ENCODE measurements at regions not wholly inside any gene's neighbourhood (a gene's known extent, or its start where the extent isn't known, plus 50 kb on each side); places are given as distances from the start of the nearest gene placed in this dataset.

DNA sequence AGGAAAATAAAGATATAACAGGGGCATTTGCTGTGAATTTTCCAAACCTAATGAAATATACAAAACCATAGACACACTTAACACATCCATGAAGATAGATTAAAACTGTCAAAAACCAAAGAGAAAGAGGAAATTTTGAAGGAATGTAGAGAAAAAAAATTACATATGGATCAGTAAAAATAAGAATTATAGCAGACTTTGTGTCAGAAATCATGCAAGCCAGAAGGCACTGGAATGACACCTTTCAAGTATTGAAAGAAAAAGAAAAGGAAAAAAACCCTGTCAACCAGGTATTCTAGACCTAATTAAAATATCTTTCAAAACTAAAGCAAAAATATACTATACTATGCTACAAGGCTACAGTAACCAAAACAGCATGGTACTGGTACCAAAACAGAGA is 125.8 kb upstream of the PALMD start:
- TF ChIP-seq, protein P1, sequence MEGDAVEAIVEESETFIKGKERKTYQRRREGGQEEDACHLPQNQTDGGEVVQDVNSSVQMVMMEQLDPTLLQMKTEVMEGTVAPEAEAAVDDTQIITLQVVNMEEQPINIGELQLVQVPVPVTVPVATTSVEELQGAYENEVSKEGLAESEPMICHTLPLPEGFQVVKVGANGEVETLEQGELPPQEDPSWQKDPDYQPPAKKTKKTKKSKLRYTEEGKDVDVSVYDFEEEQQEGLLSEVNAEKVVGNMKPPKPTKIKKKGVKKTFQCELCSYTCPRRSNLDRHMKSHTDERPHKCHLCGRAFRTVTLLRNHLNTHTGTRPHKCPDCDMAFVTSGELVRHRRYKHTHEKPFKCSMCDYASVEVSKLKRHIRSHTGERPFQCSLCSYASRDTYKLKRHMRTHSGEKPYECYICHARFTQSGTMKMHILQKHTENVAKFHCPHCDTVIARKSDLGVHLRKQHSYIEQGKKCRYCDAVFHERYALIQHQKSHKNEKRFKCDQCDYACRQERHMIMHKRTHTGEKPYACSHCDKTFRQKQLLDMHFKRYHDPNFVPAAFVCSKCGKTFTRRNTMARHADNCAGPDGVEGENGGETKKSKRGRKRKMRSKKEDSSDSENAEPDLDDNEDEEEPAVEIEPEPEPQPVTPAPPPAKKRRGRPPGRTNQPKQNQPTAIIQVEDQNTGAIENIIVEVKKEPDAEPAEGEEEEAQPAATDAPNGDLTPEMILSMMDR (IDR thresholded peaks at IDR 0.05; ENCODE audit: poor library complexity): no peak
- no peak for TF ChIP-seq EZH2 (IDR thresholded peaks at IDR 0.05; ENCODE audit: borderline replicate concordance)
- no peak for TF ChIP-seq EZH2phosphoT487 (IDR thresholded peaks at IDR 0.05; ENCODE audit: low read depth, severe bottlenecking, unreplicated experiment)
